ENCODE measurements at regions not wholly inside any gene's neighbourhood (a gene's known extent, or its start where the extent isn't known, plus 50 kb on each side); places are given as distances from the start of the nearest gene placed in this dataset.

- no peaks in the 10 kb centered on the region for H3K27me3 ChIP-seq (ENCODE audit: control insufficient read depth in 3 of 3, insufficient read depth in 3 of 3, low read length in 3 of 3)
- no peak overlapping the region for H3K27ac ChIP-seq (ENCODE audit: low read depth, low read length)
- H3K9ac ChIP-seq (ENCODE audit: low read depth in 1 of 3, low read length in 3 of 3): no peak overlapping the region
- H3K9me3 ChIP-seq (ENCODE audit: control insufficient read depth in 3 of 3, low read length in 3 of 3): no peaks in the 10 kb centered on the region
- H3K36me3 ChIP-seq (ENCODE audit: control insufficient read depth in 3 of 3, insufficient read depth in 3 of 3, low read length in 3 of 3): no peaks in the 10 kb centered on the region
- H3K4me1 ChIP-seq (ENCODE audit: control insufficient read depth in 3 of 3, insufficient read depth in 3 of 3, low read length in 3 of 3): no peaks in the 10 kb centered on the region
- H3K4me3 ChIP-seq (ENCODE audit: low read length in 3 of 3): no peak overlapping the region
Measured at GRCh38 chr4:124954046-124954445, 241.5 kb upstream of the ANKRD50 start.

GRCh38 chr4:124953486-124953885, 241.0 kb upstream of the ANKRD50 start:
- no peak overlapping the region for H3K27ac ChIP-seq (ENCODE audit: low read depth, low read length)
- no peak overlapping the region for H3K9ac ChIP-seq (ENCODE audit: low read depth in 1 of 3, low read length in 3 of 3)
- no peak overlapping the region for H3K4me3 ChIP-seq (ENCODE audit: low read length in 3 of 3)
- H3K9me3 ChIP-seq (ENCODE audit: control insufficient read depth in 3 of 3, low read length in 3 of 3): no peaks in the 10 kb centered on the region
- no peaks in the 10 kb centered on the region for H3K36me3 ChIP-seq (ENCODE audit: control insufficient read depth in 3 of 3, insufficient read depth in 3 of 3, low read length in 3 of 3)
- no peaks in the 10 kb centered on the region for H3K4me1 ChIP-seq (ENCODE audit: control insufficient read depth in 3 of 3, insufficient read depth in 3 of 3, low read length in 3 of 3)
- no peaks in the 10 kb centered on the region for H3K27me3 ChIP-seq (ENCODE audit: control insufficient read depth in 3 of 3, insufficient read depth in 3 of 3, low read length in 3 of 3)

GRCh38 chr4:124953061-124953460, 240.5 kb upstream of the ANKRD50 start:
- H3K36me3 ChIP-seq (ENCODE audit: control insufficient read depth in 3 of 3, insufficient read depth in 3 of 3, low read length in 3 of 3): no peaks in the 10 kb centered on the region
- H3K4me3 ChIP-seq (ENCODE audit: low read length in 3 of 3): no peak overlapping the region
- H3K27me3 ChIP-seq (ENCODE audit: control insufficient read depth in 3 of 3, insufficient read depth in 3 of 3, low read length in 3 of 3): no peaks in the 10 kb centered on the region
- no peak overlapping the region for H3K27ac ChIP-seq (ENCODE audit: low read depth, low read length)
- H3K9ac ChIP-seq (ENCODE audit: low read depth in 1 of 3, low read length in 3 of 3): no peak overlapping the region
- H3K9me3 ChIP-seq (ENCODE audit: control insufficient read depth in 3 of 3, low read length in 3 of 3): no peaks in the 10 kb centered on the region
- no peaks in the 10 kb centered on the region for H3K4me1 ChIP-seq (ENCODE audit: control insufficient read depth in 3 of 3, insufficient read depth in 3 of 3, low read length in 3 of 3)

- H3K9me3 ChIP-seq (ENCODE audit: control insufficient read depth in 3 of 3, low read length in 3 of 3): no peaks in the 10 kb centered on the region
- H3K27me3 ChIP-seq (ENCODE audit: control insufficient read depth in 3 of 3, insufficient read depth in 3 of 3, low read length in 3 of 3): no peaks in the 10 kb centered on the region
- H3K4me3 ChIP-seq (ENCODE audit: low read length in 3 of 3): no peak overlapping the region
Measured at GRCh38 chr4:124952601-124953000, 240.1 kb upstream of the ANKRD50 start.

GRCh38 chr4:124948976-124949597, 236.6 kb upstream of the ANKRD50 start:
- H3K4me1 ChIP-seq (ENCODE audit: control insufficient read depth in 3 of 3, insufficient read depth in 3 of 3, low read length in 3 of 3): no peaks in the 10 kb centered on the region
- no peak overlapping the region for H3K27ac ChIP-seq (ENCODE audit: low read depth, low read length)
- no peaks in the 10 kb centered on the region for H3K36me3 ChIP-seq (ENCODE audit: control insufficient read depth in 3 of 3, insufficient read depth in 3 of 3, low read length in 3 of 3)
- H3K9ac ChIP-seq (ENCODE audit: low read depth in 1 of 3, low read length in 3 of 3): no peak overlapping the region
- H3K27me3 ChIP-seq (ENCODE audit: control insufficient read depth in 3 of 3, insufficient read depth in 3 of 3, low read length in 3 of 3): no peaks in the 10 kb centered on the region
- no peaks in the 10 kb centered on the region for H3K9me3 ChIP-seq (ENCODE audit: control insufficient read depth in 3 of 3, low read length in 3 of 3)
- no peak overlapping the region for H3K4me3 ChIP-seq (ENCODE audit: low read length in 3 of 3)

More at GRCh38 chr4:124952601-124953000, 240.1 kb upstream of the ANKRD50 start:
- Histone ChIP-seq H3K27ac (ENCODE audit: low read depth, low read length) (no peak overlapping the region), H3K4me1 (ENCODE audit: control insufficient read depth in 3 of 3, insufficient read depth in 3 of 3, low read length in 3 of 3) (no peaks in the 10 kb centered on the region), H3K36me3 (ENCODE audit: control insufficient read depth in 3 of 3, insufficient read depth in 3 of 3, low read length in 3 of 3) (no peaks in the 10 kb centered on the region), H3K9ac (ENCODE audit: low read depth in 1 of 3, low read length in 3 of 3) (no peak overlapping the region)

GRCh38 chr4:124947622-124948265, 235.2 kb upstream of the ANKRD50 start:
- no peak overlapping the region for H3K4me3 ChIP-seq (ENCODE audit: low read length in 3 of 3)
- H3K9me3 ChIP-seq (ENCODE audit: control insufficient read depth in 3 of 3, low read length in 3 of 3): no peaks in the 10 kb centered on the region
- no peak overlapping the region for H3K27ac ChIP-seq (ENCODE audit: low read depth, low read length)
- no peaks in the 10 kb centered on the region for H3K27me3 ChIP-seq (ENCODE audit: control insufficient read depth in 3 of 3, insufficient read depth in 3 of 3, low read length in 3 of 3)
- no peaks in the 10 kb centered on the region for H3K36me3 ChIP-seq (ENCODE audit: control insufficient read depth in 3 of 3, insufficient read depth in 3 of 3, low read length in 3 of 3)
- no peaks in the 10 kb centered on the region for H3K4me1 ChIP-seq (ENCODE audit: control insufficient read depth in 3 of 3, insufficient read depth in 3 of 3, low read length in 3 of 3)
- H3K9ac ChIP-seq (ENCODE audit: low read depth in 1 of 3, low read length in 3 of 3): no peak overlapping the region

- Histone ChIP-seq H3K27me3 (ENCODE audit: control insufficient read depth in 3 of 3, insufficient read depth in 3 of 3, low read length in 3 of 3) (no peaks in the 10 kb centered on the region), H3K27ac (ENCODE audit: low read depth, low read length) (no peak overlapping the region), H3K4me3 (ENCODE audit: low read length in 3 of 3) (no peak overlapping the region), H3K9ac (ENCODE audit: low read depth in 1 of 3, low read length in 3 of 3) (no peak overlapping the region), H3K9me3 (ENCODE audit: control insufficient read depth in 3 of 3, low read length in 3 of 3) (no peaks in the 10 kb centered on the region), H3K36me3 (ENCODE audit: control insufficient read depth in 3 of 3, insufficient read depth in 3 of 3, low read length in 3 of 3) (no peaks in the 10 kb centered on the region), H3K4me1 (ENCODE audit: control insufficient read depth in 3 of 3, insufficient read depth in 3 of 3, low read length in 3 of 3) (no peaks in the 10 kb centered on the region)
Measured at GRCh38 chr4:124946696-124947095, 234.2 kb upstream of the ANKRD50 start.

GRCh38 chr4:124945422-124945821, 232.9 kb upstream of the ANKRD50 start:
- Histone ChIP-seq H3K27ac (ENCODE audit: low read depth, low read length) (no peak overlapping the region), H3K9me3 (ENCODE audit: control insufficient read depth in 3 of 3, low read length in 3 of 3) (no peaks in the 10 kb centered on the region), H3K4me1 (ENCODE audit: control insufficient read depth in 3 of 3, insufficient read depth in 3 of 3, low read length in 3 of 3) (no peaks in the 10 kb centered on the region), H3K27me3 (ENCODE audit: control insufficient read depth in 3 of 3, insufficient read depth in 3 of 3, low read length in 3 of 3) (no peaks in the 10 kb centered on the region), H3K36me3 (ENCODE audit: control insufficient read depth in 3 of 3, insufficient read depth in 3 of 3, low read length in 3 of 3) (no peaks in the 10 kb centered on the region), H3K9ac (ENCODE audit: low read depth in 1 of 3, low read length in 3 of 3) (no peak overlapping the region), H3K4me3 (ENCODE audit: low read length in 3 of 3) (peak overlapping the region in 2 of 3 donors; percentile 11 to 36)

- no peak overlapping the region for H3K9ac ChIP-seq (ENCODE audit: low read depth in 1 of 3, low read length in 3 of 3)
- H3K9me3 ChIP-seq (ENCODE audit: control insufficient read depth in 3 of 3, low read length in 3 of 3): no peaks in the 10 kb centered on the region
- no peak overlapping the region for H3K27ac ChIP-seq (ENCODE audit: low read depth, low read length)
- no peaks in the 10 kb centered on the region for H3K4me1 ChIP-seq (ENCODE audit: control insufficient read depth in 3 of 3, insufficient read depth in 3 of 3, low read length in 3 of 3)
- H3K27me3 ChIP-seq (ENCODE audit: control insufficient read depth in 3 of 3, insufficient read depth in 3 of 3, low read length in 3 of 3): no peaks in the 10 kb centered on the region
- no peak overlapping the region for H3K4me3 ChIP-seq (ENCODE audit: low read length in 3 of 3)
- no peaks in the 10 kb centered on the region for H3K36me3 ChIP-seq (ENCODE audit: control insufficient read depth in 3 of 3, insufficient read depth in 3 of 3, low read length in 3 of 3)
Measured at GRCh38 chr4:124943938-124944337, 231.4 kb upstream of the ANKRD50 start.

GRCh38 chr4:124943145-124943889, 230.8 kb upstream of the ANKRD50 start:
- Histone ChIP-seq H3K36me3 (ENCODE audit: control insufficient read depth in 3 of 3, insufficient read depth in 3 of 3, low read length in 3 of 3) (no peaks in the 10 kb centered on the region), H3K27ac (ENCODE audit: low read depth, low read length) (no peak overlapping the region), H3K4me3 (ENCODE audit: low read length in 3 of 3) (no peak overlapping the region), H3K4me1 (ENCODE audit: control insufficient read depth in 3 of 3, insufficient read depth in 3 of 3, low read length in 3 of 3) (no peaks in the 10 kb centered on the region), H3K9me3 (ENCODE audit: control insufficient read depth in 3 of 3, low read length in 3 of 3) (no peaks in the 10 kb centered on the region), H3K27me3 (ENCODE audit: control insufficient read depth in 3 of 3, insufficient read depth in 3 of 3, low read length in 3 of 3) (no peaks in the 10 kb centered on the region), H3K9ac (ENCODE audit: low read depth in 1 of 3, low read length in 3 of 3) (no peak overlapping the region)

Measured in skeletal muscle tissue (tissue), 3 donors.